Mesenchymal stem cell (in vitro differentiated cells and primary cell): ENCODE measurements at regions not wholly inside any gene's neighbourhood (a gene's known extent, or its start where the extent isn't known, plus 50 kb on each side); places are given as distances from the start of the nearest gene placed in this dataset.
A peak's percentile ranks its signal among the peaks of the same experiment; 100 is the strongest.

Experiments used
- DNase-seq: peaks from one replicate; pipeline ENCODE4 v3.0.0-alpha.2; 2013
- H2AFZ ChIP-seq: one replicate; pipeline ENCODE4 v1.6.1; 2013; ENCODE audit warnings: low read depth, mild to moderate bottlenecking, control low read depth, inconsistent platforms, low read length, moderate library complexity
- H2AK5ac ChIP-seq: 2 replicates; pipeline ENCODE4 v1.6.1; 2013; ENCODE audit warnings: low read length, moderate library complexity, mild to moderate bottlenecking, inconsistent platforms; ENCODE audit not compliant: severe bottlenecking
- H2BK120ac ChIP-seq: one replicate; pipeline ENCODE4 v1.6.1; 2013; ENCODE audit warnings: low read depth, mild to moderate bottlenecking, inconsistent platforms, low read length, moderate library complexity
- H2BK12ac ChIP-seq, 2 experiments: one replicate each; pipeline ENCODE4 v1.6.1; 2013; ENCODE audit warnings: inconsistent platforms in 2 of 2, low read length in 2 of 2, mild to moderate bottlenecking in 2 of 2, moderate library complexity in 2 of 2, control low read depth in 1 of 2
- H2BK15ac ChIP-seq: one replicate; pipeline ENCODE4 v1.6.1; 2013; ENCODE audit warnings: mild to moderate bottlenecking, low read depth, inconsistent platforms; ENCODE audit not compliant: poor library complexity, severe bottlenecking
- H2BK5ac ChIP-seq: 2 replicates; pipeline ENCODE4 v1.6.1; 2013; ENCODE audit warnings: low read depth, mild to moderate bottlenecking, low read length, control low read depth, inconsistent platforms; ENCODE audit not compliant: poor library complexity, severe bottlenecking
- H3K14ac ChIP-seq, 2 experiments: one replicate each; pipeline ENCODE4 v1.6.1; 2013; ENCODE audit warnings: inconsistent platforms in 2 of 2, low read length in 2 of 2, control low read depth in 1 of 2, mild to moderate bottlenecking in 1 of 2, moderate library complexity in 1 of 2
- H3K18ac ChIP-seq, 2 experiments: one replicate each; pipeline ENCODE4 v1.6.1; 2013; ENCODE audit warnings: inconsistent platforms in 2 of 2, low read length in 2 of 2, control low read depth in 1 of 2, low read depth in 1 of 2, mild to moderate bottlenecking in 1 of 2
- H3K23ac ChIP-seq, 2 experiments: one replicate each; pipeline ENCODE4 v1.6.1; 2013; ENCODE audit warnings: inconsistent platforms in 2 of 2, low read length in 2 of 2, mild to moderate bottlenecking in 2 of 2, moderate library complexity in 2 of 2, control low read depth in 1 of 2
- H3K27ac ChIP-seq: 2 replicates; pipeline ENCODE4 v1.5.1; 2013; ENCODE audit warnings: mild to moderate bottlenecking, moderate library complexity, low read length, control low read depth, inconsistent platforms; ENCODE audit not compliant: poor library complexity, severe bottlenecking
- H3K27me3 ChIP-seq, 2 experiments: 2 replicates each; pipeline versions ENCODE4 v1.6.1 to v1.7.0; 2013; ENCODE audit warnings: low read length in 2 of 2, mild to moderate bottlenecking in 2 of 2, moderate library complexity in 2 of 2, control low read depth in 1 of 2, inconsistent platforms in 1 of 2; ENCODE audit not compliant: control insufficient read depth in 1 of 2, insufficient read depth in 1 of 2
- H3K36me3 ChIP-seq, 2 experiments: 2 replicates each; pipeline versions ENCODE4 v1.6.1 to v1.7.0; 2013; ENCODE audit warnings: low read length in 2 of 2, control low read depth in 1 of 2, inconsistent platforms in 1 of 2, low read depth in 1 of 2, mild to moderate bottlenecking in 1 of 2; ENCODE audit not compliant: insufficient read depth in 2 of 2, control insufficient read depth in 1 of 2
- H3K4ac ChIP-seq, 2 experiments: one replicate each; pipeline ENCODE4 v1.6.1; 2013; ENCODE audit warnings: inconsistent platforms in 2 of 2, low read length in 2 of 2, mild to moderate bottlenecking in 2 of 2, moderate library complexity in 2 of 2, control low read depth in 1 of 2, low read depth in 1 of 2
- H3K4me1 ChIP-seq: 2 replicates; pipeline ENCODE4 v1.6.1; 2013; ENCODE audit warnings: low read depth, low read length, control low read depth; ENCODE audit not compliant: control insufficient read depth, insufficient read depth
- H3K4me2 ChIP-seq: 2 replicates; pipeline ENCODE4 v1.6.1; 2013; ENCODE audit warnings: low read length, mild to moderate bottlenecking, inconsistent platforms; ENCODE audit not compliant: poor library complexity, severe bottlenecking
- H3K4me3 ChIP-seq, 2 experiments: 2 replicates each; pipeline versions ENCODE4 v1.5.1 to v1.7.0; 2013; ENCODE audit warnings: low read length in 2 of 2, mild to moderate bottlenecking in 2 of 2, control low read depth in 1 of 2, low read depth in 1 of 2; ENCODE audit not compliant: insufficient read depth in 1 of 2
- H3K79me1 ChIP-seq: replicated peaks from 2 replicates; pipeline ENCODE4 v1.6.1; 2013; ENCODE audit warnings: mild to moderate bottlenecking, control low read depth, low read length, inconsistent platforms; ENCODE audit not compliant: poor library complexity, severe bottlenecking
- H3K9ac ChIP-seq: 2 replicates; pipeline ENCODE4 v1.7.0; 2013; ENCODE audit warnings: mild to moderate bottlenecking, low read length, moderate library complexity
- H3K9me3 ChIP-seq: 2 replicates; pipeline ENCODE4 v1.7.0; 2013; ENCODE audit warnings: mild to moderate bottlenecking, low read length; ENCODE audit not compliant: control insufficient read depth
- H4K8ac ChIP-seq: one replicate; pipeline ENCODE4 v1.6.1; 2013; ENCODE audit warnings: inconsistent platforms, mild to moderate bottlenecking, low read length, moderate library complexity
- H4K91ac ChIP-seq: one replicate; pipeline ENCODE4 v1.6.1; 2013; ENCODE audit warnings: mild to moderate bottlenecking, low read length, inconsistent platforms
- WGBS: methylation state at CpG from one replicate; pipeline ENCODE4 v1.1.7; 2013; ENCODE audit warnings: mixed read lengths; 5-methylcytosine and 5-hydroxymethylcytosine counted together

DNA sequence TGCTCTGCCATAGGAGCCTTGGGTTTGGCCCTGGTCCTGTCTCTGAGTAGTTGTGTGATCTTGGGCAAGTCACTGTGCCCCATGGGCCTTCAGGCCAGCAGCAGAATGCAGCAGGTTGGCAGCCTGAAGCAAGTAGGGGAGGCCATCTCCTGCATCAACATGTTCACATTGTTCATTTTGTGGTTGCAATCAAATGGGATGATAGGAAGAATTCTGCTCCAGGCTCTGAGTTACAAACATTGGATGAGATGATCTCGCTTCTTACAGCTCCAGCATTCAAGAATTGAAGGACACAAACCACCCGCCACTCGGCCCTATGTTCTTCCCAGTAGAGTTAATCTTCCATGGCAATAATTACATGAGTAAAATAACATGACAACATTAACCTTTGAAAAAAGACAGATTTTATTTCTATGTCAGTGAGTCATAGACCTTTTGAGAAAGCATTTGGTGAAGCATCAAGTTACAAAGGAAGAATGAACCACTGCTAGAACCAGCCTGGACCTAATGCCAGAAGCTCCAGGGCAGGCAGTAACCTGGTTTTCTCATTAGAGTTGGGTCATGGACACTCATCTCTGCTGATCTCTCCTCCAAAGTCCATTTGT, 308.3 kb upstream of the NCAM1 start:
- H3K18ac ChIP-seq, result no peak overlapping the region
- H2BK5ac ChIP-seq, result no peak overlapping the region
- no peak overlapping the region for H3K4me3 ChIP-seq
- no peak overlapping the region for H2BK12ac ChIP-seq
- H2BK120ac ChIP-seq, result no peak overlapping the region
- H2BK15ac ChIP-seq, result no peak overlapping the region
- peak; percentile 2 for DNase-seq
- H3K9me3 ChIP-seq, result no peaks in the 10 kb centered on the region
- H3K79me1 ChIP-seq, result no peaks in the 10 kb centered on the region
- no peak overlapping the region for H2AK5ac ChIP-seq
- H3K36me3 ChIP-seq, result no peaks in the 10 kb centered on the region
- WGBS, result 92% methylated on average over 3 of the region's 3 CpGs
- no peak overlapping the region for H3K23ac ChIP-seq
- H3K27me3 ChIP-seq, result no peaks in the 10 kb centered on the region
- H3K27ac ChIP-seq, result no peak overlapping the region
- no peak overlapping the region for H3K14ac ChIP-seq
- H2AFZ ChIP-seq, result no peak overlapping the region
- H4K91ac ChIP-seq, result no peak overlapping the region
- H3K4ac ChIP-seq, result no peak overlapping the region
- no peak overlapping the region for H4K8ac ChIP-seq
- no peak overlapping the region for H3K9ac ChIP-seq
- no peaks in the 10 kb centered on the region for H3K4me1 ChIP-seq
- no peak overlapping the region for H3K4me2 ChIP-seq

DNA sequence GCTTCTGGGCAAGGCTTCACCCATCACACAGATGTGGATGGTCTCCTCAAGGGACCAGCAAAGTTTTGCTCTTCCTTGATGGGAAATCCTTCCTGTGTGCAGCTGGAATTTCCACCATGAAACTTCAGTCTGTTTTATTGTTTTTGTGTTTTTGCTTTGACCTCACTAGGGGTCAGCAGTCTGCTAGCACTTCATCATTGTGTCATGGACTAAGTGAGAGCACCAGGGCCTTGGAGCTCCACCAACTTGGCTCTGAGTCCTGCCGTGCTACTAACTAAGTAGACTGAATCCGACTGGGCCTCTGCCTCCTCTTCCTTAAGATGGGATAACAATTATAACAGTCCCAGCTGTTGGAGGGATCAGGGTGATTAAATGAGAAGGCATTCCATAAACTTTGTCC, 305.8 kb upstream of the NCAM1 start:
- Histone ChIP-seq H2AFZ (no peak overlapping the region), H3K9me3 (no peaks in the 10 kb centered on the region), H3K4me2 (no peak overlapping the region), H3K27me3 (no peaks in the 10 kb centered on the region), H2BK12ac (no peak overlapping the region), H3K4me3 (no peak overlapping the region), H3K4ac (no peak overlapping the region), H4K91ac (no peak overlapping the region), H3K9ac (no peak overlapping the region), H3K23ac (no peak overlapping the region), H3K14ac (no peak overlapping the region), H3K27ac (no peak overlapping the region), H2AK5ac (no peak overlapping the region), H2BK120ac (no peak overlapping the region), H3K4me1 (no peaks in the 10 kb centered on the region), H4K8ac (peak overlapping the region; percentile 9), H3K18ac (no peak overlapping the region), H3K79me1 (no peaks in the 10 kb centered on the region), H3K36me3 (no peaks in the 10 kb centered on the region), H2BK5ac (no peak overlapping the region), H2BK15ac (no peak overlapping the region)
- DNase-seq, result peak; percentile 18
- 13% methylated on average over 2 of the region's 2 CpGs for WGBS

DNA sequence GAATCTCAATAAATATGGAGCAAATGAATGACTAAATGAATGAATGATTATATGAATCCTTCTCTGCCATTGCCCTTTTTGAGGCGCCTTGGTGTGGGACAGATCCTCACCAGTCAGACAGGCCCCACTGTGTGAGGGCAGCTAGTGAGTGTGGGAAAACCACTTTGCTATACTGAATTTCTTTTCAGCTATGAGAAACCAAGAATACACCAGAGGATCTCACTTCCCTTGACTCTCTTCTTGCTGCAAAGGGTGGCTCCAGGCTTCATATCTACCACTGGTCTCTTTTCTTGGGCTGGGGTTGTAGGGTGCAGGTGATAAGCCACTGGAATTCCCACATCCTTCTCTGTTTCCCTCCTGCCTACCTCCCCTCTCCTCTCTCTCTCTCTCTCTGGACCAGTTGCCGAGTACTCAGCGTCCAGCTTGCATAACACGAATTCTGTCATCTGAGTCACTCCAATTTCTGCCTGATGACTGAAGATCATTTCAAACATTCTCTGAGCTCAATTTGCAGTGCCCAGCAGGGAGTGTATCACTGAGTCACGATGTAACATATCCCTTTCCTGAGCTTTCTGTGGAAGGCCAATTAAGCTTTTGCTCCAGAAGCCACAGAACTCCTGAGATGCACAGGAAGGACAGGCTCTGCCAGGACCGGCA, 304.3 kb upstream of the NCAM1 start:
- Histone ChIP-seq H3K9me3 (no peaks in the 10 kb centered on the region), H4K8ac (no peak overlapping the region), H4K91ac (no peak overlapping the region), H2AFZ (no peak overlapping the region), H3K9ac (no peak overlapping the region), H3K27me3 (no peaks in the 10 kb centered on the region), H3K14ac (no peak overlapping the region), H3K4me3 (no peak overlapping the region), H3K27ac (no peak overlapping the region), H3K36me3 (no peaks in the 10 kb centered on the region), H2BK15ac (no peak overlapping the region), H3K18ac (no peak overlapping the region), H3K23ac (no peak overlapping the region), H3K79me1 (no peaks in the 10 kb centered on the region), H2BK120ac (no peak overlapping the region), H3K4ac (no peak overlapping the region), H2BK12ac (no peak overlapping the region), H3K4me1 (no peaks in the 10 kb centered on the region), H3K4me2 (no peak overlapping the region), H2BK5ac (no peak overlapping the region), H2AK5ac (no peak overlapping the region)
- DNase-seq, result no peak
- 69% methylated on average over 6 of the region's 6 CpGs for WGBS

DNA sequence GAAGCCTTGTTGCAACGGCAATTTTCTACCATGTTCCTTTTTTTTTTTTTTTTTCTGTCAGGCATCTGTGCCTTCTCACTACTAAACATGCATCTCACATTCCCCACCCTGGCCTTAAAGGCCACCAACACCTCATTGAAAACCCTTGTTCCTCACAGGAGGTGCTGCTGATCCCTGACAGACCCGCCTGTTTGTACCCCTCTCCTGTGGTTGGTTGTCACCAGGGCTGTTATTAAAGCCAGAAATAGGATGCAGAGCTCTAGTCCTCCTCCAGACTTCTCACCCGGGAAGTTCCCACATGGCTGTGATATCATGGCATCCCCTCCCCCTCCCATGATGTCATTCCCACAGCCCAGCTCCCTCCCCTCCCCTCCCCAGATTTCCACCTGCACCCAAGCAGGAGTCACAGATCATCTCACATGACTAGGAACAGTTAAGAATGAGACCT, 302.8 kb upstream of the NCAM1 start:
- Histone ChIP-seq H3K23ac (no peak overlapping the region), H4K91ac (no peak overlapping the region), H3K4me2 (no peak overlapping the region), H3K79me1 (no peaks in the 10 kb centered on the region), H4K8ac (no peak overlapping the region), H3K4me1 (no peaks in the 10 kb centered on the region), H2BK120ac (no peak overlapping the region), H2BK12ac (no peak overlapping the region), H2AFZ (no peak overlapping the region), H3K27ac (no peak overlapping the region), H3K4me3 (no peak overlapping the region), H2BK15ac (no peak overlapping the region), H3K14ac (no peak overlapping the region), H3K18ac (no peak overlapping the region), H3K9me3 (no peaks in the 10 kb centered on the region), H3K9ac (no peak overlapping the region), H2BK5ac (no peak overlapping the region), H2AK5ac (no peak overlapping the region), H3K4ac (no peak overlapping the region), H3K36me3 (no peaks in the 10 kb centered on the region), H3K27me3 (no peaks in the 10 kb centered on the region)
- DNase-seq, result no peak
- WGBS, result 42% methylated on average over 2 of the region's 3 CpGs
